ENCODE measurements at regions not wholly inside any gene's neighbourhood (a gene's known extent, or its start where the extent isn't known, plus 50 kb on each side); places are given as distances from the start of the nearest gene placed in this dataset.

DNA sequence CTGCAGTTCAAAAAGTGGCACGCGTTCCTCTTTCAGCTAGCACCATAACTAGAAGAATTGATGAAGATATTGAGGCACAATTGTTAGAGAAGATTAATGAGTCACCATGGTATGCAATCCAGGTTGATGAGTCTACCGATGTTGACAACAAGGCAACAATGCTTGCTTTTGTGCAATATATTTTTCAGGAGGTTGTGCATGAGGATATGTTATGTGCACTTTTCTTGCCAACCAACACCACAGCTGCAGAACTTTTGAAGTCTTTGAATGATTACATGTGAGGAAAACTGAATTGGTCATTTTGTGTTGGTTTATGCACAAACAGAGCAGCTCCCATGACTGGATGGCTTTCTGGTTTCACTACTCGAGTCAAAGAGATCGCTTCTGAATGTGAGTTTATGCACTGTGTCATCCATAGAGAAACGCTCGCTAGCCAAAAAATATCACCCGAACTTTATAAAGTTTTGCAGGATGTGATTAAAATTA is 129.3 kb upstream of the SLC24A3 start:
- no peaks in the 10 kb centered on the region for H3K27me3 ChIP-seq (ENCODE audit: control insufficient read depth in 5 of 5, insufficient read depth in 4 of 5, low read length in 5 of 5)
- H3K9ac ChIP-seq (ENCODE audit: low read length in 5 of 5): no peak overlapping the region
- peaks cover 0 to 2% (median 0%) of the 10 kb centered on the region in 5 donors for H3K4me1 ChIP-seq (ENCODE audit: control insufficient read depth in 5 of 5, insufficient read depth in 5 of 5, low read length in 5 of 5)
- H3K9me3 ChIP-seq (ENCODE audit: control insufficient read depth in 5 of 5, low read length in 5 of 5): no peaks in the 10 kb centered on the region
- H3K36me3 ChIP-seq (ENCODE audit: control insufficient read depth in 5 of 5, insufficient read depth in 5 of 5, low read length in 5 of 5): no peaks in the 10 kb centered on the region
- no peak overlapping the region for H3K4me3 ChIP-seq (ENCODE audit: low read depth in 1 of 5, low read length in 5 of 5)
- H3K27ac ChIP-seq (ENCODE audit: low read depth, low read length): no peak overlapping the region

DNA sequence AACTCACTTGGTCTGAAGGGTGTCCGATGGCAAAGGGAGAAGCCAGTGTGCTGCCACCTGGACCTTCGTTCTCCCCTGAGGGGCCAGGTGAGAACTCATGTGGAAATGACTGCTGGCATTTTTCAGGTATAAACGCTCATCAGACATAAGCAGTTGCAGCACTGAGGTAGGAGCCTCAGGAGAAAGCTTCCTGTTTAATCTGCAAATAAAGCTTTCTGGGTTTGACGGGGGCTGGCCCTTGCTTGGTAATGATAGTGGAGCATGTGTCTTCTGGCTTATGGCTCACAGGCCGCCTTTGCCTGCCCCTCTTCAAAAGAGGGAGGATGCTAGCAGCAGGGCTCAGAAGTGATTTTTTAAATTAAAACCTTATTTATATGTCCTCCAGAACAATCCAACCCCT is 122.1 kb upstream of the SLC24A3 start:
- Histone ChIP-seq H3K36me3 (ENCODE audit: control insufficient read depth in 5 of 5, insufficient read depth in 5 of 5, low read length in 5 of 5) (no peaks in the 10 kb centered on the region), H3K4me1 (ENCODE audit: control insufficient read depth in 5 of 5, insufficient read depth in 5 of 5, low read length in 5 of 5) (no peaks in the 10 kb centered on the region), H3K27me3 (ENCODE audit: control insufficient read depth in 5 of 5, insufficient read depth in 4 of 5, low read length in 5 of 5) (no peaks in the 10 kb centered on the region), H3K9me3 (ENCODE audit: control insufficient read depth in 5 of 5, low read length in 5 of 5) (no peaks in the 10 kb centered on the region), H3K9ac (ENCODE audit: low read length in 5 of 5) (no peak overlapping the region), H3K4me3 (ENCODE audit: low read depth in 1 of 5, low read length in 5 of 5) (no peak overlapping the region), H3K27ac (ENCODE audit: low read depth, low read length) (no peak overlapping the region)

DNA sequence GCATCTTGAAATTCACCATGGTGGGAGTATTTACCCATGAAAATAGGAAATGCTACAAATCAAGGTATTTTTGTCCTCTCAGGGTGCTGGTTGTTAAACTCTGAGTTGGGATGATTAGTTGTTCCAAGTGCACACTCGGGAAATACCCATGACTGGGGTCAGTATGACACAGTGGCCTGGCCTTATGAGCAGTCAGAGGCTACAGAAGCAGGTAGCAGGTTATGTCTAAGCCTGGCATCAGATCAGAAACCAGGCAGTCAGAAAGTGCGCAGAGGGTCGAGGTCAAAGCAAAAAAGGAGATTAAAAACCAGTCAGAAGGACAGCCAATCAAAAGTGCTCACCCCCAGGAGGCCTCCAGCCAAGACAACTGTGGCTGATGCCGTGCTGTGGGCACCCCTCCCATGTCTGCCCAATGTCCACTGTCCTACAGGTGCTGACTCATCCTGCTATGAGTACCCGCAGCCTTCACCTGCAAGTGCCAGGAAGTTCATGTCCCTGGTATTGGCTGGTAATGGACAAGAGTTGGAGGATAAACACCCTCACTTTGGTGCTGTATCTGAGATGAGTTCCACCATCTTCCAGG is 117.4 kb upstream of the SLC24A3 start:
- Histone ChIP-seq H3K27ac (ENCODE audit: low read depth, low read length) (no peak overlapping the region), H3K9ac (ENCODE audit: low read length in 5 of 5) (no peak overlapping the region), H3K4me1 (ENCODE audit: control insufficient read depth in 5 of 5, insufficient read depth in 5 of 5, low read length in 5 of 5) (peaks cover 0 to 23% (median 19%) of the 10 kb centered on the region in 5 donors), H3K36me3 (ENCODE audit: control insufficient read depth in 5 of 5, insufficient read depth in 5 of 5, low read length in 5 of 5) (no peaks in the 10 kb centered on the region), H3K27me3 (ENCODE audit: control insufficient read depth in 5 of 5, insufficient read depth in 4 of 5, low read length in 5 of 5) (no peaks in the 10 kb centered on the region), H3K4me3 (ENCODE audit: low read depth in 1 of 5, low read length in 5 of 5) (no peak overlapping the region), H3K9me3 (ENCODE audit: control insufficient read depth in 5 of 5, low read length in 5 of 5) (no peaks in the 10 kb centered on the region)

DNA sequence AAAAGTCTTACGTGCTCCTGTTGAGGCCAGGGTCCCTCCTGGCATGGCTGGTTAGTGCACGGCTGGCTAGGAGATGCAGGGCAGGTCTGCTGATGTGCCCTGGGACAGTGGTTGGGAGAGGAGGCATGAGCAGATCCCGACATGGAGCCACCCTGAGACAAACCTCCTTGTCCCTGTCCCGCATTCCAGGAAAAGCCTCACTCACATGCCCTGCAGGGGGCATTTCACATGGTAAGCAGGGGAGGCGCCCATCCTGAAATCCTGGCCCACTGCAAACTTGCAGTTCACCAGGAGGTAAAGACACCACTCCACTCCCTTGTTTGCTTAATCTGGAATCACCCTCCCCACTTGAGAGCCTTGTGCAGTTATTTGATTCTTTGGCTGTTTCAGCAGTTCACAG is 116.7 kb upstream of the SLC24A3 start:
- Histone ChIP-seq H3K9ac (ENCODE audit: low read length in 5 of 5) (no peak overlapping the region), H3K4me3 (ENCODE audit: low read depth in 1 of 5, low read length in 5 of 5) (no peak overlapping the region), H3K36me3 (ENCODE audit: control insufficient read depth in 5 of 5, insufficient read depth in 5 of 5, low read length in 5 of 5) (no peaks in the 10 kb centered on the region), H3K27ac (ENCODE audit: low read depth, low read length) (no peak overlapping the region), H3K27me3 (ENCODE audit: control insufficient read depth in 5 of 5, insufficient read depth in 4 of 5, low read length in 5 of 5) (no peaks in the 10 kb centered on the region), H3K9me3 (ENCODE audit: control insufficient read depth in 5 of 5, low read length in 5 of 5) (no peaks in the 10 kb centered on the region), H3K4me1 (ENCODE audit: control insufficient read depth in 5 of 5, insufficient read depth in 5 of 5, low read length in 5 of 5) (peaks cover 0 to 23% (median 19%) of the 10 kb centered on the region in 5 donors)

DNA sequence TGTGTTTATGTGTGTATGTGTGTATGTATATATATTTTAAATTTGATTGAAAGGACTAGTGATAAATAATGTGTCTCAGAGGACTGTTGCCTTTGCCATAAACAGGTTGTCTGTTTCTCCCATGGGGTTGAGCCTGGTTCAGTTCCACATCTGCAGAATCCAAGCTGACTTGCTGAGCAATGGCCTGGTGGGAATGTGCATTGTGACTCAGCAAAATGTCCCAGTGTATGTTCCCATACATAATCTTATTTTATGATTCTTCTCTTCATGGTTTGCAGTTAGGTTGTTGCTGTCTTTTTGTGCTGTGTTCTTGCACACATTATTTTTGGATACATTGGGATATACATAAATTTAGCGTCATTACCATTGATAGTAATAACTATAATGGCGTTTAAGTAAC is 115.6 kb upstream of the SLC24A3 start:
- H3K27me3 ChIP-seq (ENCODE audit: control insufficient read depth in 5 of 5, insufficient read depth in 4 of 5, low read length in 5 of 5): no peaks in the 10 kb centered on the region
- no peaks in the 10 kb centered on the region for H3K36me3 ChIP-seq (ENCODE audit: control insufficient read depth in 5 of 5, insufficient read depth in 5 of 5, low read length in 5 of 5)
- no peak overlapping the region for H3K9ac ChIP-seq (ENCODE audit: low read length in 5 of 5)
- H3K4me1 ChIP-seq (ENCODE audit: control insufficient read depth in 5 of 5, insufficient read depth in 5 of 5, low read length in 5 of 5): peaks cover 0 to 23% (median 19%) of the 10 kb centered on the region in 5 donors
- H3K9me3 ChIP-seq (ENCODE audit: control insufficient read depth in 5 of 5, low read length in 5 of 5): no peaks in the 10 kb centered on the region
- no peak overlapping the region for H3K4me3 ChIP-seq (ENCODE audit: low read depth in 1 of 5, low read length in 5 of 5)
- no peak overlapping the region for H3K27ac ChIP-seq (ENCODE audit: low read depth, low read length)

DNA sequence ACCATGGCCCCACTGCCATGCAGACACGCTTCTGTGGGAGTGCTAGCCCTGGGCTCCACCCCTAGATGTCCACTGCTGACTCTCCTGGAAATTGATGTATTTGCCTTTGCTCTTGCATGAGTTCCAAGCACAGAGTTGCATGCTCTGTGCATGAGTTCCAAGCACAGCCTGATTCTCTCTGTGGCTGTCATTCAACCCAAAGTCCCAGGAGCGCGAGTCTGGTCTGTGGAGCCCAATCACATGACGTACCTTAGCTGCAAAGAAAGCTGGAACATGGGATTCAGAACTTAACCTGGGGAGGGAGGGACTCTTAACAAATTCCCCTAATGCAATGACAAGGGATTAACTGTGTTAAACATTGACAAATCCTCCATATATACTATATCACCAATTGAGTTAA is 114.3 kb upstream of the SLC24A3 start:
- no peak overlapping the region for H3K27ac ChIP-seq (ENCODE audit: low read depth, low read length)
- H3K9me3 ChIP-seq (ENCODE audit: control insufficient read depth in 5 of 5, low read length in 5 of 5): peaks cover 0 to 3% (median 0%) of the 10 kb centered on the region in 5 donors
- no peak overlapping the region for H3K9ac ChIP-seq (ENCODE audit: low read length in 5 of 5)
- H3K27me3 ChIP-seq (ENCODE audit: control insufficient read depth in 5 of 5, insufficient read depth in 4 of 5, low read length in 5 of 5): no peaks in the 10 kb centered on the region
- H3K4me3 ChIP-seq (ENCODE audit: low read depth in 1 of 5, low read length in 5 of 5): no peak overlapping the region
- H3K4me1 ChIP-seq (ENCODE audit: control insufficient read depth in 5 of 5, insufficient read depth in 5 of 5, low read length in 5 of 5): peaks cover 0 to 23% (median 19%) of the 10 kb centered on the region in 5 donors
- H3K36me3 ChIP-seq (ENCODE audit: control insufficient read depth in 5 of 5, insufficient read depth in 5 of 5, low read length in 5 of 5): no peaks in the 10 kb centered on the region

DNA sequence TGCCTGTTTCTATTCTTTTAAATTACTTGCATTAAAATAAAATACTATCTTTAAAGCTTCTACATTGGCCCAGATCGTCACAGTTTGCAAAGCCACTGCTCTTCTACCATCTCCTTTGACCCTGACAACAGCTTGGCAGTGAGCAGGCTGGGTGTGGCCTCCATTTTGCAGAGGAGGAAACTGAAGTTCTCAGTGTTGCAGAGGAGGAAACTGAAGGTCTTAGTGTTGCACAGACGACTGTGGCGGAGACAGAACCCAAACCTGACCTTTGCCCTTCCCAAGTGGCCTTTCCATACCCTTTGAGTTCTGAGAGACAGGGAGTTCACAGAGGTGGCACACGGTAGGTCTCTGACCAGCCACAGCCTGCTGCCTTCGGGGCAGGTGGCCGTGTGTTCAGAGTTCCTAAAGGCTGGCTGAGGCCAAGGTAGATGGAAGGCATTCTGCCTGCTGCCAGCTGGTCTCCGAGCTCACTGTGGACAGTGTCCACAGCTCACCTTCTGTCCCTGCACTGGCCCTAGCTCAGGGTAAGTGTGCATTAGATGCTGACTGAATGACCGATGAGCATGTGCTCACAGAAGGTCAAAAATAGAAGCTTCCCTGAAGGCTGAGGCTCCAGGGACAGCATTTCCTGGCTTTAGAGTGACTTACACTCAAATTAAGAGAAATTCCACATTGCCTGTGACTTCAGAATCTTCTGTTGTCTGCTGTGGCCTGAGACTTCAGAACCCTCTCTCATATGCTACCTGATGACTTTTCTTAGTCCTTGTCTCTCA is 113.5 kb upstream of the SLC24A3 start:
- Histone ChIP-seq H3K9ac (ENCODE audit: low read length in 5 of 5) (no peak overlapping the region), H3K27ac (ENCODE audit: low read depth, low read length) (no peak overlapping the region), H3K4me1 (ENCODE audit: control insufficient read depth in 5 of 5, insufficient read depth in 5 of 5, low read length in 5 of 5) (peaks cover 0 to 23% (median 19%) of the 10 kb centered on the region in 5 donors), H3K4me3 (ENCODE audit: low read depth in 1 of 5, low read length in 5 of 5) (no peak overlapping the region), H3K9me3 (ENCODE audit: control insufficient read depth in 5 of 5, low read length in 5 of 5) (peaks cover 0 to 3% (median 0%) of the 10 kb centered on the region in 5 donors), H3K27me3 (ENCODE audit: control insufficient read depth in 5 of 5, insufficient read depth in 4 of 5, low read length in 5 of 5) (no peaks in the 10 kb centered on the region), H3K36me3 (ENCODE audit: control insufficient read depth in 5 of 5, insufficient read depth in 5 of 5, low read length in 5 of 5) (no peaks in the 10 kb centered on the region)

DNA sequence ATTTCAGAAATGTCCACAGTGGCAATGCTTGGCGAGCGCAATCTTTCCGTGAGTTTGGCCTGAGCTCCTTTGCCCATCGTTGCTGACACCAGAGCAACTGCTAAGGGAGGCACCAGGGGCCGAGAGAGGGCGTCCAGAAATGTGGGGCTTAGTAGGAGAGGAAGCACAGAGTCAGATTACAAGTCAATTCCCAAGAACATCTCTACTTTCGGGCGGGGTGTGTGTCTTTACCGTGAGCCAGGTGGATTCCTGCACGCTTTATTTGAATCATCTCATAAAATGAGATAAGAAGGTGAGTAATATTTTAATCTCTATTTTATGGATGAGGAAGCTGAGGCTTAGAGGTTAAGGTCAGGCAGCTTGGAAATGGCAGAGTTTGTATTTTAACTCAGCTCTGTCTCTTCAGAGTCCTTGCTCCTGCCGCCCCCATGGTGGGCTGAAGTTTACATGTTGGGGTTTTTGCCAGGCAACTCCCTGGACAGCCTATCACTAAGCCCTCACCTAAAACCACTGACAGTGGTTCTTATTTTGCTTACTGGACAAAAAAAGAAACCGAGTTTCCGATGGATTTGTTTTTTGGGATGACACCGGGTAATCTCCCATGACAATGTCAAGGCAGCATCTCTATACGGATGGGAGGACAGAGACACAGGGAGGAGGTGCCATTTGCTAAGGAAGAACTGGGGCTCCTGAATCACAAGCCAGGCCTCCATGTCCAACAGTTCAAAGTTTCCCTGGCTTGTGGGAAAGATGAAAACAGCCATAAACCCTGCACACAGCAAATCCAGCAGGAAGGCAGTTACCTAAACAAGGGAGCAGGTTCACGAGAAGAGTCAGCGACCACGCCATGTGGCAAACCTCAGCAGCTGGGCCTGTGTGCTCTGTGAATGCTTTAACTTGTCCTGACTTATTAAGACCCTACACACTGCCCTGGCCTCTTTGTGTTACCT is 112.6 kb upstream of the SLC24A3 start:
- H3K9ac ChIP-seq (ENCODE audit: low read length in 5 of 5): no peak overlapping the region
- no peaks in the 10 kb centered on the region for H3K36me3 ChIP-seq (ENCODE audit: control insufficient read depth in 5 of 5, insufficient read depth in 5 of 5, low read length in 5 of 5)
- H3K4me1 ChIP-seq (ENCODE audit: control insufficient read depth in 5 of 5, insufficient read depth in 5 of 5, low read length in 5 of 5): peaks cover 0 to 23% (median 19%) of the 10 kb centered on the region in 5 donors
- peaks cover 0 to 3% (median 0%) of the 10 kb centered on the region in 5 donors for H3K9me3 ChIP-seq (ENCODE audit: control insufficient read depth in 5 of 5, low read length in 5 of 5)
- H3K4me3 ChIP-seq (ENCODE audit: low read depth in 1 of 5, low read length in 5 of 5): no peak overlapping the region
- H3K27ac ChIP-seq (ENCODE audit: low read depth, low read length): no peak overlapping the region
- no peaks in the 10 kb centered on the region for H3K27me3 ChIP-seq (ENCODE audit: control insufficient read depth in 5 of 5, insufficient read depth in 4 of 5, low read length in 5 of 5)

DNA sequence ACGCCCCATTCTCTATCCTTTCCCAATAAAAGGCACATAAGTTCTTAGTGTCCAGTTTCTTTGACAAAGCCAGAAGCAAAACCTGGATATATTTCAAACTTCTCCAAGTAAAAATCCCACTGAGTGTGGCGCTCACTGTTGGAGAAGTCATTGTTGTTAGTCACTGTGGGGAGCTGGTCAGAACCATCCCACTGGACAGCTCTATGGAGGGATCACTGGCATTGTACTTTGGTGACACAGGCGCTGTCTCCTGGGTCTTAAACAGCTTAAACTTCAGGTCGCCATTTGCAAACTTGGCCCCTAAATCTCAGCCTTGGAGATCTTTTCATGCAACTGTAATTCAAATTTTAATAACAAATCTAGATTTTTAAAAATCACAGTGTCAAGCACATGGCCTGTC is 111.5 kb upstream of the SLC24A3 start:
- no peak overlapping the region for H3K27ac ChIP-seq (ENCODE audit: low read depth, low read length)
- H3K9ac ChIP-seq (ENCODE audit: low read length in 5 of 5): no peak overlapping the region
- no peaks in the 10 kb centered on the region for H3K27me3 ChIP-seq (ENCODE audit: control insufficient read depth in 5 of 5, insufficient read depth in 4 of 5, low read length in 5 of 5)
- peaks cover 0 to 23% (median 19%) of the 10 kb centered on the region in 5 donors for H3K4me1 ChIP-seq (ENCODE audit: control insufficient read depth in 5 of 5, insufficient read depth in 5 of 5, low read length in 5 of 5)
- peaks cover 0 to 3% (median 0%) of the 10 kb centered on the region in 5 donors for H3K9me3 ChIP-seq (ENCODE audit: control insufficient read depth in 5 of 5, low read length in 5 of 5)
- H3K36me3 ChIP-seq (ENCODE audit: control insufficient read depth in 5 of 5, insufficient read depth in 5 of 5, low read length in 5 of 5): no peaks in the 10 kb centered on the region
- no peak overlapping the region for H3K4me3 ChIP-seq (ENCODE audit: low read depth in 1 of 5, low read length in 5 of 5)
